ENCODE measurements at regions not wholly inside any gene's neighbourhood (a gene's known extent, or its start where the extent isn't known, plus 50 kb on each side); places are given as distances from the start of the nearest gene placed in this dataset.

DNA sequence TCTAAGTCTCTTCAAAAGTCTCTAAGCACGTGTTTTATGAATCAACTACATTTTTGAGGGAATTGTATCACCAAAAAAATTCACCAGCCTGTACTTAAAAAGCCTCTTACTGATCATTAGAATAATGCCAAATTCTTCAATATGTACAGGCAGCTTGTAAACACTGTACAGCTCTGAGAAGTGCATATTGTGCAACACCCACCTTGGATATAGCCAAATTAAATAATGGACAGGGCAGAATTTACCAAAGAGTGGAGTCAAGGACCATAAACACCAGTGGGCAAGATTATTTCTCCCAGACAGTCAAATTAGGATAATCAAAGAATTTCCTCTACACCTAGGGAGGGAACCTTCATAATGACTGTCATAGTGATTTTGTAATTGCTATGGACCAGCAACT, 338.2 kb downstream of the NR4A2 start:
- no peak for TF ChIP-seq POLR2A (IDR thresholded peaks at IDR 0.05)
- TF ChIP-seq, protein P1, sequence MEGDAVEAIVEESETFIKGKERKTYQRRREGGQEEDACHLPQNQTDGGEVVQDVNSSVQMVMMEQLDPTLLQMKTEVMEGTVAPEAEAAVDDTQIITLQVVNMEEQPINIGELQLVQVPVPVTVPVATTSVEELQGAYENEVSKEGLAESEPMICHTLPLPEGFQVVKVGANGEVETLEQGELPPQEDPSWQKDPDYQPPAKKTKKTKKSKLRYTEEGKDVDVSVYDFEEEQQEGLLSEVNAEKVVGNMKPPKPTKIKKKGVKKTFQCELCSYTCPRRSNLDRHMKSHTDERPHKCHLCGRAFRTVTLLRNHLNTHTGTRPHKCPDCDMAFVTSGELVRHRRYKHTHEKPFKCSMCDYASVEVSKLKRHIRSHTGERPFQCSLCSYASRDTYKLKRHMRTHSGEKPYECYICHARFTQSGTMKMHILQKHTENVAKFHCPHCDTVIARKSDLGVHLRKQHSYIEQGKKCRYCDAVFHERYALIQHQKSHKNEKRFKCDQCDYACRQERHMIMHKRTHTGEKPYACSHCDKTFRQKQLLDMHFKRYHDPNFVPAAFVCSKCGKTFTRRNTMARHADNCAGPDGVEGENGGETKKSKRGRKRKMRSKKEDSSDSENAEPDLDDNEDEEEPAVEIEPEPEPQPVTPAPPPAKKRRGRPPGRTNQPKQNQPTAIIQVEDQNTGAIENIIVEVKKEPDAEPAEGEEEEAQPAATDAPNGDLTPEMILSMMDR (IDR thresholded peaks at IDR 0.05) = no peak

Measured in testis (tissue), 2 donors.